Trophoblast cell (in vitro differentiated cells and primary cell): ENCODE measurements at regions not wholly inside any gene's neighbourhood (a gene's known extent, or its start where the extent isn't known, plus 50 kb on each side); places are given as distances from the start of the nearest gene placed in this dataset.

Source experiments
- DNase-seq, 2 donors: peaks; one replicate each; pipeline ENCODE4 v3.0.0-alpha.2; 2016
- H2AFZ ChIP-seq: 2 replicates; pipeline ENCODE4 v1.6.1; 2013; ENCODE audit warnings: low read length, moderate library complexity, mild to moderate bottlenecking; ENCODE audit not compliant: insufficient read depth, poor library complexity
- H2AK5ac ChIP-seq: 2 replicates; pipeline ENCODE4 v1.6.1; 2013; ENCODE audit warnings: mild to moderate bottlenecking, low read length
- H2BK120ac ChIP-seq: 2 replicates; pipeline ENCODE4 v1.6.1; 2013; ENCODE audit warnings: low read length, mild to moderate bottlenecking, moderate library complexity; ENCODE audit not compliant: insufficient read depth, poor library complexity
- H2BK12ac ChIP-seq: 2 replicates; pipeline ENCODE4 v1.6.1; 2013; ENCODE audit warnings: mild to moderate bottlenecking, low read length, moderate library complexity
- H2BK5ac ChIP-seq: 2 replicates; pipeline ENCODE4 v1.6.1; 2013; ENCODE audit warnings: low read length, low read depth, moderate library complexity, mild to moderate bottlenecking; ENCODE audit not compliant: poor library complexity
- H3K14ac ChIP-seq: 2 replicates; pipeline ENCODE4 v1.6.1; 2013; ENCODE audit warnings: mild to moderate bottlenecking, low read length
- H3K18ac ChIP-seq: 2 replicates; pipeline ENCODE4 v1.6.1; 2013; ENCODE audit warnings: mild to moderate bottlenecking, low read length
- H3K23ac ChIP-seq: 2 replicates; pipeline ENCODE4 v1.6.1; 2013; ENCODE audit warnings: low read length
- H3K27ac ChIP-seq: 2 replicates; pipeline ENCODE4 v1.5.1; 2013; ENCODE audit warnings: low read depth, mild to moderate bottlenecking, inconsistent platforms, low read length, moderate library complexity
- H3K27me3 ChIP-seq: 2 replicates; pipeline ENCODE4 v1.6.1; 2013; ENCODE audit warnings: inconsistent platforms, mild to moderate bottlenecking, low read length, moderate library complexity; ENCODE audit not compliant: insufficient read depth
- H3K36me3 ChIP-seq, 2 experiments: 1 replicate in 1 of 2; 2 replicates in 1 of 2; pipeline ENCODE4 v1.6.1; 2013; ENCODE audit warnings: low read length in 2 of 2, mild to moderate bottlenecking in 2 of 2, moderate library complexity in 1 of 2; ENCODE audit not compliant: insufficient read depth in 2 of 2, control insufficient read depth in 1 of 2
- H3K4ac ChIP-seq: 2 replicates; pipeline ENCODE4 v1.6.1; 2013; ENCODE audit warnings: low read depth, mild to moderate bottlenecking, low read length, moderate library complexity
- H3K4me1 ChIP-seq, 2 experiments: 1 replicate in 1 of 2; 2 replicates in 1 of 2; pipeline ENCODE4 v1.6.1; 2013; ENCODE audit warnings: low read length in 2 of 2, mild to moderate bottlenecking in 2 of 2, moderate library complexity in 1 of 2; ENCODE audit not compliant: insufficient read depth in 2 of 2, control insufficient read depth in 1 of 2
- H3K4me2 ChIP-seq: 2 replicates; pipeline ENCODE4 v1.6.1; 2013; ENCODE audit warnings: inconsistent platforms, mild to moderate bottlenecking, low read length, moderate library complexity
- H3K4me3 ChIP-seq: 2 replicates; pipeline ENCODE4 v1.5.1; 2013; ENCODE audit warnings: mild to moderate bottlenecking, low read depth, low read length, inconsistent platforms
- H3K79me1 ChIP-seq: one replicate; pipeline ENCODE4 v1.6.1; 2013; ENCODE audit warnings: low read length
- H3K79me2 ChIP-seq: 2 replicates; pipeline ENCODE4 v1.6.1; 2013; ENCODE audit warnings: low read length, mild to moderate bottlenecking; ENCODE audit not compliant: control insufficient read depth, insufficient read depth, poor library complexity
- H3K9ac ChIP-seq: 2 replicates; pipeline ENCODE4 v1.6.1; 2013; ENCODE audit warnings: mild to moderate bottlenecking, low read length
- H3K9me3 ChIP-seq: 2 replicates; pipeline ENCODE4 v1.6.1; 2013; ENCODE audit warnings: low read depth, mild to moderate bottlenecking, control low read depth, inconsistent platforms, low read length; ENCODE audit not compliant: insufficient read depth
- H4K12ac ChIP-seq: 2 replicates; pipeline ENCODE4 v1.6.1; 2013; ENCODE audit warnings: low read depth, mild to moderate bottlenecking, low read length, moderate library complexity
- H4K8ac ChIP-seq: 2 replicates; pipeline ENCODE4 v1.6.1; 2013; ENCODE audit warnings: low read depth, mild to moderate bottlenecking, low read length, moderate library complexity
- H4K91ac ChIP-seq: one replicate; pipeline ENCODE4 v1.6.1; 2013; ENCODE audit warnings: low read depth, mild to moderate bottlenecking, low read length, moderate library complexity
- WGBS: extraction: QIAGEN DNeasy Blood & Tissue Kit; methylation state at CpG from one replicate; pipeline ENCODE4 v1.1.7; 2013; ENCODE audit warnings: missing lambda C conversion rate; ENCODE audit not compliant: insufficient read length, insufficient coverage; ENCODE audit errors: extremely low coverage; 5-methylcytosine and 5-hydroxymethylcytosine counted together

DNA sequence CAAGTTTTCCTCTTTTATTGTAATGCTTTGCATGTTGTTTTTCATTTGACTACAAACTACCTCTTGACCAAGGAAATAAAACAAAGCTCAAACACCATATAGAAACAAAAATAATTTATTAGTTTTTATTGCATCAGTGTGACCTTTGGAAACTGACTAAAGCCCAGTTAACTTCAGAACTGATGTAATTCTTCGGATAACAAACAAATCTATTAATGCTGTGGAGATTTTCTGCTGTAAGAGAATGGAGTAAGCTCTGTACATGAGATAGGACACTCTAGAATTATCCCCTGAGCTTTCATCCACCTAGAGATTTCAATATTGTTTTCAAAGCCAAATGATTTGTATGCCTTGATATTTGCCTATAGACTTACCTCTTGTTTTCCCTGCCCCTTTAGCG is 154.0 kb upstream of the KCNK2 start:
- Histone ChIP-seq H3K36me3 (no peaks in the 10 kb centered on the region), H3K4me3 (no peak overlapping the region), H3K27me3 (no peaks in the 10 kb centered on the region), H2BK120ac (no peak overlapping the region), H2AFZ (no peak overlapping the region), H3K4ac (no peak overlapping the region), H3K9ac (no peak overlapping the region), H3K4me2 (no peak overlapping the region), H3K18ac (no peak overlapping the region), H3K14ac (no peak overlapping the region), H3K79me1 (no peaks in the 10 kb centered on the region), H3K27ac (no peak overlapping the region), H3K4me1 (no peaks in the 10 kb centered on the region), H2AK5ac (no peak overlapping the region), H4K8ac (no peak overlapping the region), H3K9me3 (no peaks in the 10 kb centered on the region), H3K23ac (no peak overlapping the region), H4K12ac (no peak overlapping the region), H3K79me2 (no peaks in the 10 kb centered on the region), H2BK12ac (no peak overlapping the region), H4K91ac (no peak overlapping the region), H2BK5ac (no peak overlapping the region)
- no CpG with 5 or more reads among the region's 2 CpGs for WGBS
- no peak for DNase-seq

DNA sequence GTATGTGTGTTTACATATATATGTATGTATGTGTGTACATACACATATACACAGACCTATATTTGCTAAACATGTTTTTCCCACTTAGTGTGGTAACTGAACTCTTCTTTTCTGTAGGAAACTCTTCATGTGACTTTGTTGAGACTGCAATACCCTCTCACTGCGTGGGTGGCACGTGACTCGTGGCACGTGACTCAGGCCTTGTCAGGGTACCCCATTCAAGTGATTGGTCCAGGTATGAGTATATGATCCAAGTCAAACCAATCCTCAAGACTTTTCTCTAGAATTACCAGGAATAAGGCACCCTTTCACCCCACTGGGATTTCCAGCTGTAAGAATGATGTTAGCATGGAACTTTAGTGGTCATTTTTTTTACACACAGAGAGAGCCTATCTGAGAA is 149.2 kb upstream of the KCNK2 start:
- no peak overlapping the region for H3K23ac ChIP-seq
- DNase-seq = no peak
- no peak overlapping the region for H3K18ac ChIP-seq
- no peaks in the 10 kb centered on the region for H3K4me1 ChIP-seq
- H4K8ac ChIP-seq = no peak overlapping the region
- no peak overlapping the region for H2BK12ac ChIP-seq
- no peak overlapping the region for H4K12ac ChIP-seq
- no peak overlapping the region for H2AK5ac ChIP-seq
- H3K4me3 ChIP-seq = no peak overlapping the region
- no peaks in the 10 kb centered on the region for H3K79me2 ChIP-seq
- H3K9ac ChIP-seq = no peak overlapping the region
- H3K27ac ChIP-seq = no peak overlapping the region
- H3K14ac ChIP-seq = no peak overlapping the region
- no peaks in the 10 kb centered on the region for H3K27me3 ChIP-seq
- H3K9me3 ChIP-seq = no peaks in the 10 kb centered on the region
- no peak overlapping the region for H2AFZ ChIP-seq
- no peak overlapping the region for H3K4ac ChIP-seq
- H3K4me2 ChIP-seq = no peak overlapping the region
- WGBS = no CpG with 5 or more reads among the region's 4 CpGs
- H2BK5ac ChIP-seq = no peak overlapping the region
- no peak overlapping the region for H4K91ac ChIP-seq
- H3K36me3 ChIP-seq = no peaks in the 10 kb centered on the region
- H3K79me1 ChIP-seq = no peaks in the 10 kb centered on the region
- H2BK120ac ChIP-seq = no peak overlapping the region

DNA sequence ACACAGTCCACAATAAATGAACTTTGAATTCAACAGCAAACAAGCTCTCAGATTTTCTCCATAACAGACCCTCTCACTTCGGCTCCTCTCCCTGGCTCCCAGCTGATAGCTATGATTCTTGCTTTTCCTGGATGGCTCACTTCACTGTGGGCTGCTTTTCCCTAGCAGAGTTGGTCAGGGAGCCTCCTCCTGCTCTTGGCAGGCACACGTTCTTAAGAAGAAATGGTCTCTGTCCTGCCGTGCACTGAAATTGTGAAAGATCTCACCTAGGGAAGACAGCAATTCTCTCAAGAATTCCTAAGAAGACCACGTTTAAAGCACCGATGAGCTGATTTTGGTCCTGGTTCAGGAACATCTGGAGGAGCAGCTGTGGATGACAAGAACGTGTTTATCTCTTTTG is 148.5 kb upstream of the KCNK2 start:
- Histone ChIP-seq H2BK12ac (no peak overlapping the region), H3K27me3 (no peaks in the 10 kb centered on the region), H2AFZ (no peak overlapping the region), H4K12ac (no peak overlapping the region), H3K14ac (no peak overlapping the region), H3K79me1 (no peaks in the 10 kb centered on the region), H3K27ac (no peak overlapping the region), H4K91ac (no peak overlapping the region), H3K4me3 (no peak overlapping the region), H3K23ac (no peak overlapping the region), H3K9ac (no peak overlapping the region), H2BK5ac (no peak overlapping the region), H4K8ac (no peak overlapping the region), H3K4me2 (no peak overlapping the region), H3K4ac (no peak overlapping the region), H2AK5ac (no peak overlapping the region), H2BK120ac (no peak overlapping the region), H3K18ac (no peak overlapping the region), H3K36me3 (no peaks in the 10 kb centered on the region), H3K4me1 (no peaks in the 10 kb centered on the region), H3K79me2 (no peaks in the 10 kb centered on the region), H3K9me3 (no peaks in the 10 kb centered on the region)
- no CpG with 5 or more reads among the region's 6 CpGs for WGBS
- DNase-seq = no peak

- Histone ChIP-seq H3K14ac (no peak overlapping the region), H2AFZ (no peak overlapping the region), H3K27me3 (no peaks in the 10 kb centered on the region), H2AK5ac (no peak overlapping the region), H3K4ac (no peak overlapping the region), H3K9me3 (no peaks in the 10 kb centered on the region), H3K79me1 (no peaks in the 10 kb centered on the region), H3K4me1 (no peaks in the 10 kb centered on the region), H4K91ac (no peak overlapping the region), H3K4me3 (no peak overlapping the region), H3K4me2 (no peak overlapping the region), H3K9ac (no peak overlapping the region), H4K8ac (no peak overlapping the region), H2BK12ac (no peak overlapping the region), H3K79me2 (no peaks in the 10 kb centered on the region), H3K23ac (no peak overlapping the region), H3K18ac (no peak overlapping the region), H2BK5ac (no peak overlapping the region), H4K12ac (no peak overlapping the region), H3K36me3 (no peaks in the 10 kb centered on the region), H2BK120ac (no peak overlapping the region), H3K27ac (no peak overlapping the region)
- no peak for DNase-seq
- whole genome bisulfite sequencing = no CpG with 5 or more reads among the region's 1 CpG
Measured at GRCh38 chr1:214935258-214935657, 147.3 kb upstream of the KCNK2 start.

DNA sequence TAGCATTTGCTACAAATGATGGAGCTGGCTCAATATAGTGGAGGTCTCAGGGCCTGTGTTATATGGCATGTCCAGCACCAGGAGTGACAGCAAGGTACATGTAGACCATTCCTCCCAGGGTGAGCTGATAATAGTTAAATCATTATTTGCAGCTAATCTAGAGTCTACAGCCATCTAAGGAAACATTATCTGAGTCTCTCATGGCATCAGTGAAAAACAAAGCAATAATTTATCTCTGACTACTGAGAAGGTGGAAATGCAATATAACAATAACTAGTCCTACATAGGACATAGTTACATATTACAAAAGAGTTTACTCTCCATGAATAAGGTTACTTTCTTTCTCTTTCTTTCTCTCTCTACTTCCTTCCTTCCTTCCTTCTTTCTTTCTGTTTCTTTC is 143.4 kb upstream of the KCNK2 start:
- Histone ChIP-seq H4K91ac (no peak overlapping the region), H3K23ac (no peak overlapping the region), H2BK5ac (no peak overlapping the region), H3K4me2 (no peak overlapping the region), H3K18ac (no peak overlapping the region), H4K12ac (no peak overlapping the region), H3K9me3 (no peaks in the 10 kb centered on the region), H2AK5ac (no peak overlapping the region), H4K8ac (no peak overlapping the region), H3K79me1 (no peaks in the 10 kb centered on the region), H2BK120ac (no peak overlapping the region), H3K36me3 (no peaks in the 10 kb centered on the region), H3K14ac (no peak overlapping the region), H3K27ac (no peak overlapping the region), H2AFZ (no peak overlapping the region), H3K27me3 (no peaks in the 10 kb centered on the region), H3K9ac (no peak overlapping the region), H3K4me1 (no peaks in the 10 kb centered on the region), H3K4ac (no peak overlapping the region), H3K4me3 (no peak overlapping the region), H2BK12ac (no peak overlapping the region), H3K79me2 (no peaks in the 10 kb centered on the region)
- DNase-seq = no peak
